ENCODE measurements at regions not wholly inside any gene's neighbourhood (a gene's known extent, or its start where the extent isn't known, plus 50 kb on each side); places are given as distances from the start of the nearest gene placed in this dataset.

DNA sequence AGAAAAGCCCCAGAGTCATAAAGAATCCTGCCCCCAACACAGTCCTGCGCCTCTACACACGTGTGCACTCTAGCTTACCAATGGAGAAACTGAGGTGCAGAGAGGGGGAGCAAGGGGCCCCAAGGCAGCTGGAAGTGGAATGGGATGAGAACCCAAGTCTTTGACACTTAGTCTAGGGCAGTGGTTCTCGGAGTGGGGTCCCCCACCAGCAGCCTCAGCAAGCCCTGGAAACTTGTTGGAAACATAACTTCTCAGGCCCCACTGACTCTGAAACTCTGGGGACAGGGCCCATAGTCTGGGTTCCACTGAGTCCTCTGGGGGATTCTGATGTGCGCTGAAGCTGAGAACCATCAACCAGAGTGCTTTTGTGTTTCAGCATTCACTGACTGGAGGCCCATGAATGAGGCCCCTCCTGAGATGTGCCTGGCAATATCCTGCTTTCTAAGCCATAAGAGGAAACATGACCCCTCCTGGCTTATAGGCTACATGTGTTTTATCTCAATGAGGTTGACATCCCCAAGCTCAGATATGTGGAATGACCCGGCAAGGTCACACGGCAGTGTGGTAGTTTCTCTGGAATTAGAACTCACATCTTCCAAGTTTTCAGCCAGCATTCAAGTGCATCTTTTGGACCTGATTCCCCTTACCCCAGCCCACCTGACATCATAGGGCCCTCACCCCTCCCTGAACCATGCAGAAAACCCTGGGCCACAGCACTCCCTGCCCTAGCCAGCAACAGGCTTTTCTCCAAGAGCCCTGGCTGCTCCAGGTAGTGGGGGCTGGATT lies 147.3 kb upstream of the PCBD1 start:
- Histone ChIP-seq H3K79me2 (ENCODE audit: insufficient read depth, low read length) (no peaks in the 10 kb centered on the region), H2AFZ (ENCODE audit: low read depth, low read length) (no peak overlapping the region), H3K4me2 (ENCODE audit: insufficient read depth, low read length) (no peak overlapping the region), H3K4me1 (ENCODE audit: insufficient read depth, low read length) (no peaks in the 10 kb centered on the region), H3K27me3 (ENCODE audit: insufficient read depth, low read length, poor library complexity) (peaks cover 10% of the 10 kb centered on the region), H3K9ac (ENCODE audit: low read depth, low read length) (no peak overlapping the region), H3K36me3 (ENCODE audit: insufficient read depth, low read length) (no peaks in the 10 kb centered on the region), H3K27ac (ENCODE audit: low read length) (no peak overlapping the region), H4K20me1 (ENCODE audit: insufficient read depth, low read length) (peaks cover 2% of the 10 kb centered on the region), H3K4me3 (ENCODE audit: low read depth in 1 of 2, low read length in 2 of 2) (no peak overlapping the region), H3K9me3 (ENCODE audit: insufficient read depth, low read length, severe bottlenecking) (no peaks in the 10 kb centered on the region)
- no peak for DNase-seq
- TF ChIP-seq, protein P1, sequence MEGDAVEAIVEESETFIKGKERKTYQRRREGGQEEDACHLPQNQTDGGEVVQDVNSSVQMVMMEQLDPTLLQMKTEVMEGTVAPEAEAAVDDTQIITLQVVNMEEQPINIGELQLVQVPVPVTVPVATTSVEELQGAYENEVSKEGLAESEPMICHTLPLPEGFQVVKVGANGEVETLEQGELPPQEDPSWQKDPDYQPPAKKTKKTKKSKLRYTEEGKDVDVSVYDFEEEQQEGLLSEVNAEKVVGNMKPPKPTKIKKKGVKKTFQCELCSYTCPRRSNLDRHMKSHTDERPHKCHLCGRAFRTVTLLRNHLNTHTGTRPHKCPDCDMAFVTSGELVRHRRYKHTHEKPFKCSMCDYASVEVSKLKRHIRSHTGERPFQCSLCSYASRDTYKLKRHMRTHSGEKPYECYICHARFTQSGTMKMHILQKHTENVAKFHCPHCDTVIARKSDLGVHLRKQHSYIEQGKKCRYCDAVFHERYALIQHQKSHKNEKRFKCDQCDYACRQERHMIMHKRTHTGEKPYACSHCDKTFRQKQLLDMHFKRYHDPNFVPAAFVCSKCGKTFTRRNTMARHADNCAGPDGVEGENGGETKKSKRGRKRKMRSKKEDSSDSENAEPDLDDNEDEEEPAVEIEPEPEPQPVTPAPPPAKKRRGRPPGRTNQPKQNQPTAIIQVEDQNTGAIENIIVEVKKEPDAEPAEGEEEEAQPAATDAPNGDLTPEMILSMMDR (IDR thresholded peaks at IDR 0.05; ENCODE audit: borderline replicate concordance, extremely low read depth, low read length, poor library complexity, severe bottlenecking): no peak
- no peak for TF ChIP-seq EZH2 (IDR thresholded peaks at IDR 0.05; ENCODE audit: borderline replicate concordance, low read depth, low read length, severe bottlenecking)
- ATAC-seq (ENCODE audit: insufficient read depth, low read depth): no peak

DNA sequence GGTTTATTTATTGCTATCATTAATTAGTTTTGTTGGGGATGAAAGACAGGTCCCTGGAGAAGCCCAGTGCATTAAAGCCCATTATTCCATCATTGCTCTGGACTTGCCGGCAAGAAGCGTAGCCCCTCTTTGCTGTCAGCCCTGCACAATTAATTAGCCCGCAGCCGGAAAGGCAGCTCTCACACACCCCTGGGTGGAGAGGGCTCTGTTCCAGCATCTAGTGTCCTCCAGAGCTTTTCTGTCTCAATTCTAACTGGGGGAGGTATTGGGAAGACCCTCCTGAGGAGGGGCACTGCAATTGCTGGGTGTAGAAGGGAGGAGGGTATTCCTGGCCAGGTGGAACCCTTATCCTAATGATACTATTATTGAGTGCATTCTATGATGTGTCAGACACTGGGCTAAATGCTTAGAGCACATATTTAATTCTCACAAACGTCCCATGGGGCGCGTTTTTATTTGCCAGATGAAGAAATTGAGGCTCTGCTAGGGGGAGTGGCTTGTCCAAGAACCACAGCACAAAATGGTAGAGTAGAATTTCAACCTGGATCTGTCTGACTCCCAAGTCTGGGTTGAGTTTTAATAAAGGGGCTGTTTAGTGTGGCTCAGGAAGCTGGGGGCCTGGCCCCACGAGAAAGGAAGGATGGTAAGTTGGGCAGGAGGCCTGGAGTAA lies 148.1 kb upstream of the PCBD1 start:
- DNase-seq (no peak), ATAC-seq (ENCODE audit: insufficient read depth, low read depth) (no peak)
- Histone ChIP-seq H3K9ac (ENCODE audit: low read depth, low read length) (no peak overlapping the region), H3K27ac (ENCODE audit: low read length) (no peak overlapping the region), H3K4me3 (ENCODE audit: low read depth in 1 of 2, low read length in 2 of 2) (no peak overlapping the region), H3K36me3 (ENCODE audit: insufficient read depth, low read length) (no peaks in the 10 kb centered on the region), H3K9me3 (ENCODE audit: insufficient read depth, low read length, severe bottlenecking) (no peaks in the 10 kb centered on the region), H2AFZ (ENCODE audit: low read depth, low read length) (no peak overlapping the region), H3K4me1 (ENCODE audit: insufficient read depth, low read length) (no peaks in the 10 kb centered on the region), H3K27me3 (ENCODE audit: insufficient read depth, low read length, poor library complexity) (peaks cover 17% of the 10 kb centered on the region), H3K79me2 (ENCODE audit: insufficient read depth, low read length) (no peaks in the 10 kb centered on the region), H4K20me1 (ENCODE audit: insufficient read depth, low read length) (peaks cover 2% of the 10 kb centered on the region), H3K4me2 (ENCODE audit: insufficient read depth, low read length) (no peak overlapping the region)
- TF ChIP-seq, protein P1 (IDR thresholded peaks at IDR 0.05; ENCODE audit: borderline replicate concordance, extremely low read depth, low read length, poor library complexity, severe bottlenecking): no peak
- TF ChIP-seq EZH2 (IDR thresholded peaks at IDR 0.05; ENCODE audit: borderline replicate concordance, low read depth, low read length, severe bottlenecking): no peak

DNA sequence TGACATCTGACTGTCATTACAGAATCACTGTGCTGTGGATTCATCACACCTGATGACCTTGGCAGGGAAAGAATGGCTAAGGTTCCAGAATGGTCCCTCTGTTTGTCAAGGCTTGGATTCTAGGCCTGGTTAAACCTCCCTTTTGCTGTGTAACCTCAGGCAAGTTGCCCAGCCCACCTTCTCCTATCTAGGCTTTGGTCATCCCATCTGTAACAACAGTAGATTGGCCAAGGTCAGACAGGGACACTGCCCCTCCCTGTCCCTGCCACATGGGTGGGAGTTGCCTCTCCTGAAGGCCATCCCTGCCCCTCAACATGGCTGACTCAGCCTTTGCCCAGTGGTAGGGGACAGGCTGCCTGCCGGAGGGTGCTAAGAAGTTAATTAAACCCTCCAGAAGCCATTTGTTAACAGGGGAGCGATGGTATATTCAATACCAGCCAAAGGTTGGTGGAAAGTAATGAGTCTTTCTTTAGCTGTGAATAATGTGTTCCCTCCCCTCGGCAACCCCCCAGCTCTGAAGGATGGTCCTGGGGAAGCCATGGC lies 149.8 kb upstream of the PCBD1 start:
- Histone ChIP-seq H3K4me2 (ENCODE audit: insufficient read depth, low read length) (no peak overlapping the region), H3K79me2 (ENCODE audit: insufficient read depth, low read length) (no peaks in the 10 kb centered on the region), H2AFZ (ENCODE audit: low read depth, low read length) (no peak overlapping the region), H3K27me3 (ENCODE audit: insufficient read depth, low read length, poor library complexity) (peaks cover 30% of the 10 kb centered on the region), H3K4me3 (ENCODE audit: low read depth in 1 of 2, low read length in 2 of 2) (no peak overlapping the region), H3K36me3 (ENCODE audit: insufficient read depth, low read length) (no peaks in the 10 kb centered on the region), H3K27ac (ENCODE audit: low read length) (no peak overlapping the region), H3K9me3 (ENCODE audit: insufficient read depth, low read length, severe bottlenecking) (no peaks in the 10 kb centered on the region), H4K20me1 (ENCODE audit: insufficient read depth, low read length) (peaks cover 2% of the 10 kb centered on the region), H3K4me1 (ENCODE audit: insufficient read depth, low read length) (no peaks in the 10 kb centered on the region), H3K9ac (ENCODE audit: low read depth, low read length) (no peak overlapping the region)
- no peak for DNase-seq
- TF ChIP-seq EZH2 (IDR thresholded peaks at IDR 0.05; ENCODE audit: borderline replicate concordance, low read depth, low read length, severe bottlenecking): no peak
- TF ChIP-seq, protein P1 (IDR thresholded peaks at IDR 0.05; ENCODE audit: borderline replicate concordance, extremely low read depth, low read length, poor library complexity, severe bottlenecking): no peak
- ATAC-seq (ENCODE audit: insufficient read depth, low read depth): no peak
